Mesenchymal stem cell (in vitro differentiated cells and primary cell): ENCODE measurements at regions not wholly inside any gene's neighbourhood (a gene's known extent, or its start where the extent isn't known, plus 50 kb on each side); places are given as distances from the start of the nearest gene placed in this dataset.
A peak's percentile ranks its signal among the peaks of the same experiment; 100 is the strongest.

Experiments used
- DNase-seq: peaks from one replicate; pipeline ENCODE4 v3.0.0-alpha.2; 2013
- H2AFZ ChIP-seq: one replicate; pipeline ENCODE4 v1.6.1; 2013; ENCODE audit warnings: low read depth, mild to moderate bottlenecking, control low read depth, inconsistent platforms, low read length, moderate library complexity
- H2AK5ac ChIP-seq: 2 replicates; pipeline ENCODE4 v1.6.1; 2013; ENCODE audit warnings: low read length, moderate library complexity, mild to moderate bottlenecking, inconsistent platforms; ENCODE audit not compliant: severe bottlenecking
- H2BK120ac ChIP-seq: one replicate; pipeline ENCODE4 v1.6.1; 2013; ENCODE audit warnings: low read depth, mild to moderate bottlenecking, inconsistent platforms, low read length, moderate library complexity
- H2BK12ac ChIP-seq, 2 experiments: one replicate each; pipeline ENCODE4 v1.6.1; 2013; ENCODE audit warnings: inconsistent platforms in 2 of 2, low read length in 2 of 2, mild to moderate bottlenecking in 2 of 2, moderate library complexity in 2 of 2, control low read depth in 1 of 2
- H2BK15ac ChIP-seq: one replicate; pipeline ENCODE4 v1.6.1; 2013; ENCODE audit warnings: mild to moderate bottlenecking, low read depth, inconsistent platforms; ENCODE audit not compliant: poor library complexity, severe bottlenecking
- H2BK5ac ChIP-seq: 2 replicates; pipeline ENCODE4 v1.6.1; 2013; ENCODE audit warnings: low read depth, mild to moderate bottlenecking, low read length, control low read depth, inconsistent platforms; ENCODE audit not compliant: poor library complexity, severe bottlenecking
- H3K14ac ChIP-seq, 2 experiments: one replicate each; pipeline ENCODE4 v1.6.1; 2013; ENCODE audit warnings: inconsistent platforms in 2 of 2, low read length in 2 of 2, control low read depth in 1 of 2, mild to moderate bottlenecking in 1 of 2, moderate library complexity in 1 of 2
- H3K18ac ChIP-seq, 2 experiments: one replicate each; pipeline ENCODE4 v1.6.1; 2013; ENCODE audit warnings: inconsistent platforms in 2 of 2, low read length in 2 of 2, control low read depth in 1 of 2, low read depth in 1 of 2, mild to moderate bottlenecking in 1 of 2
- H3K23ac ChIP-seq, 2 experiments: one replicate each; pipeline ENCODE4 v1.6.1; 2013; ENCODE audit warnings: inconsistent platforms in 2 of 2, low read length in 2 of 2, mild to moderate bottlenecking in 2 of 2, moderate library complexity in 2 of 2, control low read depth in 1 of 2
- H3K27ac ChIP-seq: 2 replicates; pipeline ENCODE4 v1.5.1; 2013; ENCODE audit warnings: mild to moderate bottlenecking, moderate library complexity, low read length, control low read depth, inconsistent platforms; ENCODE audit not compliant: poor library complexity, severe bottlenecking
- H3K27me3 ChIP-seq, 2 experiments: 2 replicates each; pipeline versions ENCODE4 v1.6.1 to v1.7.0; 2013; ENCODE audit warnings: low read length in 2 of 2, mild to moderate bottlenecking in 2 of 2, moderate library complexity in 2 of 2, control low read depth in 1 of 2, inconsistent platforms in 1 of 2; ENCODE audit not compliant: control insufficient read depth in 1 of 2, insufficient read depth in 1 of 2
- H3K36me3 ChIP-seq, 2 experiments: 2 replicates each; pipeline versions ENCODE4 v1.6.1 to v1.7.0; 2013; ENCODE audit warnings: low read length in 2 of 2, control low read depth in 1 of 2, inconsistent platforms in 1 of 2, low read depth in 1 of 2, mild to moderate bottlenecking in 1 of 2; ENCODE audit not compliant: insufficient read depth in 2 of 2, control insufficient read depth in 1 of 2
- H3K4ac ChIP-seq, 2 experiments: one replicate each; pipeline ENCODE4 v1.6.1; 2013; ENCODE audit warnings: inconsistent platforms in 2 of 2, low read length in 2 of 2, mild to moderate bottlenecking in 2 of 2, moderate library complexity in 2 of 2, control low read depth in 1 of 2, low read depth in 1 of 2
- H3K4me1 ChIP-seq: 2 replicates; pipeline ENCODE4 v1.6.1; 2013; ENCODE audit warnings: low read depth, low read length, control low read depth; ENCODE audit not compliant: control insufficient read depth, insufficient read depth
- H3K4me2 ChIP-seq: 2 replicates; pipeline ENCODE4 v1.6.1; 2013; ENCODE audit warnings: low read length, mild to moderate bottlenecking, inconsistent platforms; ENCODE audit not compliant: poor library complexity, severe bottlenecking
- H3K4me3 ChIP-seq, 2 experiments: 2 replicates each; pipeline versions ENCODE4 v1.5.1 to v1.7.0; 2013; ENCODE audit warnings: low read length in 2 of 2, mild to moderate bottlenecking in 2 of 2, control low read depth in 1 of 2, low read depth in 1 of 2; ENCODE audit not compliant: insufficient read depth in 1 of 2
- H3K79me1 ChIP-seq: replicated peaks from 2 replicates; pipeline ENCODE4 v1.6.1; 2013; ENCODE audit warnings: mild to moderate bottlenecking, control low read depth, low read length, inconsistent platforms; ENCODE audit not compliant: poor library complexity, severe bottlenecking
- H3K9ac ChIP-seq: 2 replicates; pipeline ENCODE4 v1.7.0; 2013; ENCODE audit warnings: mild to moderate bottlenecking, low read length, moderate library complexity
- H3K9me3 ChIP-seq: 2 replicates; pipeline ENCODE4 v1.7.0; 2013; ENCODE audit warnings: mild to moderate bottlenecking, low read length; ENCODE audit not compliant: control insufficient read depth
- H4K8ac ChIP-seq: one replicate; pipeline ENCODE4 v1.6.1; 2013; ENCODE audit warnings: inconsistent platforms, mild to moderate bottlenecking, low read length, moderate library complexity
- H4K91ac ChIP-seq: one replicate; pipeline ENCODE4 v1.6.1; 2013; ENCODE audit warnings: mild to moderate bottlenecking, low read length, inconsistent platforms
- WGBS: methylation state at CpG from one replicate; pipeline ENCODE4 v1.1.7; 2013; ENCODE audit warnings: mixed read lengths; 5-methylcytosine and 5-hydroxymethylcytosine counted together

- Histone ChIP-seq H3K4ac (no peak overlapping the region), H3K27me3 (no peaks in the 10 kb centered on the region), H2AFZ (no peak overlapping the region), H4K8ac (no peak overlapping the region), H3K9ac (no peak overlapping the region), H2BK120ac (no peak overlapping the region), H3K4me3 (no peak overlapping the region), H3K14ac (no peak overlapping the region), H3K79me1 (no peaks in the 10 kb centered on the region), H2BK5ac (no peak overlapping the region), H4K91ac (no peak overlapping the region), H3K23ac (no peak overlapping the region), H3K27ac (no peak overlapping the region), H2BK12ac (no peak overlapping the region), H3K18ac (no peak overlapping the region), H2BK15ac (no peak overlapping the region), H3K36me3 (no peaks in the 10 kb centered on the region), H3K9me3 (no peaks in the 10 kb centered on the region), H3K4me1 (peaks cover under 1% of the 10 kb centered on the region), H2AK5ac (no peak overlapping the region), H3K4me2 (no peak overlapping the region)
- 75% methylated on average over 1 of the region's 1 CpG for WGBS
- no peak for DNase-seq
These were observed 358.2 kb upstream of the NR3C2 start for GRCh38 chr4:148800336-148800885.

DNA sequence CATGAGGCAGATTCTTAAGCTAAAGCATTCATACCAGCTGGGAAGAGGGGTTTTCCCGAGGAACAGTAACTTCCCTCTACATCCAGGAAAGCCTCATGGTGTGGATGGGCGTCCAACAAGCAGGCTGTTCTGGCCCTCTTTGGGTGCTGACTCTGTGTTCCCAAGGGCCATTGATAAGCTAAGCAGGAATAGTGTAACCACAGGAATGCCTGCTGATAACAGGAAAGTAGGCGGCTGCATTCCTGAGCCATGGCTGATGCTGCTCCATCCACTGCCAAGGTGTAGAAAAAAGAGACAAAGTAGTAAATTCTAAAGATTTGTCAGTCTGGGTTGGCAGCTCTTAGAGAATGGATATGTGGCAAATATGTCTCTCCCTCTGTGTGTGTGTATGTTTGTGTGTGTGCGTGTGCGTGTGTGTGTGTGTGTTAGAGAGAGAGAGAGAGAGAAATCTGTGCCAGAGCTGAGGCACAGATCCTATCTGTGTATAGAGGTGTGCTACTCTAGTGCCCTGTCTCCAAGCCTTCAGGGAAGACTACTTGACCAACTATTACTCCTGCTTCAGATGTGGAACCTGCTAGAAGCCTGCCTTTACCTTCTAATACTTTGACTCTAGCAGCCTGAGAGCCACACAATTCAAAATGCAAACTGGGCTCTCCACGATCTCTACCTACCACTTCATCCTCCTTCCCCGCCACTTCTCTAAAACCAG lies 353.1 kb upstream of the NR3C2 start:
- WGBS: 60% methylated on average over 7 of the region's 7 CpGs
- H3K27me3 ChIP-seq: no peaks in the 10 kb centered on the region
- H4K91ac ChIP-seq: no peak overlapping the region
- H2BK15ac ChIP-seq: no peak overlapping the region
- no peak overlapping the region for H3K23ac ChIP-seq
- no peak overlapping the region for H2BK5ac ChIP-seq
- H3K4me3 ChIP-seq: no peak overlapping the region
- H2AFZ ChIP-seq: no peak overlapping the region
- H3K4me1 ChIP-seq: peaks cover 4% of the 10 kb centered on the region
- H3K27ac ChIP-seq: no peak overlapping the region
- no peak for DNase-seq
- H4K8ac ChIP-seq: no peak overlapping the region
- H3K14ac ChIP-seq: no peak overlapping the region
- H2BK12ac ChIP-seq: no peak overlapping the region
- H3K4ac ChIP-seq: no peak overlapping the region
- H3K4me2 ChIP-seq: no peak overlapping the region
- H3K79me1 ChIP-seq: no peaks in the 10 kb centered on the region
- H2BK120ac ChIP-seq: no peak overlapping the region
- H3K9me3 ChIP-seq: no peaks in the 10 kb centered on the region
- H3K36me3 ChIP-seq: no peaks in the 10 kb centered on the region
- no peak overlapping the region for H3K9ac ChIP-seq
- H3K18ac ChIP-seq: no peak overlapping the region
- H2AK5ac ChIP-seq: no peak overlapping the region

DNA sequence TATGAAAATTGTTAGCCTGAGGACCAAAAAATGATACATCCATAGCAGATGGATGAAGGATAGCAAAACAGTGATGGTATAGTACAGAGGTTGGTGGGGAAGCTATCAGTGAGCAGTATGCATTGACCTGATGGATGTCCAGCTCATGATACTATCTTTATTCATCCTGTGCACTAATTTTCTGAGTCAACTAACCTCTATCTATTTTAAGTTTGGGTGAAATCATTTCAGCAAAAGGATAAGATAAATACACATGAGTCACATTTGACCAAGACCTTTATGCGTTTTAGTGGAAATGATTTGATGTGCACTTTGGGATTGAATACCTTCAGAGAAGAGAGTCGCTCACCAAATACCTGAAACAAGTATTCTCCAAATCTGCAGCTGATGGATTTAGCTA lies 351.0 kb upstream of the NR3C2 start:
- Histone ChIP-seq H4K8ac (no peak overlapping the region), H2BK12ac (no peak overlapping the region), H3K79me1 (no peaks in the 10 kb centered on the region), H3K36me3 (no peaks in the 10 kb centered on the region), H3K14ac (no peak overlapping the region), H3K4ac (no peak overlapping the region), H2BK15ac (no peak overlapping the region), H2AK5ac (no peak overlapping the region), H2AFZ (no peak overlapping the region), H3K9me3 (no peaks in the 10 kb centered on the region), H3K4me2 (no peak overlapping the region), H3K27ac (no peak overlapping the region), H3K23ac (no peak overlapping the region), H2BK5ac (no peak overlapping the region), H3K4me3 (no peak overlapping the region), H3K18ac (no peak overlapping the region), H3K4me1 (peaks cover 4% of the 10 kb centered on the region), H3K9ac (no peak overlapping the region), H4K91ac (no peak overlapping the region), H3K27me3 (no peaks in the 10 kb centered on the region), H2BK120ac (no peak overlapping the region)
- no peak for DNase-seq
- 83% methylated on average over 1 of the region's 2 CpGs for WGBS

DNA sequence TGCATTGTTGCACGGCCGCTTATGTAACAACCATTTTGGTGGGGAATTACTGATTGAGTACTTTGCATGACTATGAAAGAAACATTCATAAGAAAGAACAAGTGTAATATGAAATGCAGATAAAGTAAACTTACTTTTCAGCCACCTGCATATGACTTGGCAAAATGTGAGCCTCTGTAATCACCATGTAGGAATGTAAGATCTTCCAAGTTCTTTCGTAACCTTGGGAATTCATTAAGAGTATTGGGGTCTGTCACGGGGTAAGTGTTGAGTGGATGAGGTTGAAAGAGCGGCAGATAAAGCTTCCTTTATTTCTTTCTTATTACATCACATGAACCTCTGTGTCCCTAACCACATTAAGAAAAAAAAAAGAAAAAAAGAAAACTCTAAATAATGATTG lies 348.5 kb upstream of the NR3C2 start:
- 80% methylated on average over 1 of the region's 5 CpGs for WGBS
- no peak overlapping the region for H2BK12ac ChIP-seq
- no peaks in the 10 kb centered on the region for H3K27me3 ChIP-seq
- no peak overlapping the region for H3K23ac ChIP-seq
- no peak overlapping the region for H3K14ac ChIP-seq
- no peaks in the 10 kb centered on the region for H3K9me3 ChIP-seq
- no peak overlapping the region for H2BK5ac ChIP-seq
- no peak overlapping the region for H2AFZ ChIP-seq
- peak overlapping the region; percentile 33 for H3K27ac ChIP-seq
- no peak overlapping the region for H3K9ac ChIP-seq
- peaks cover 4% of the 10 kb centered on the region for H3K4me1 ChIP-seq
- H2BK120ac ChIP-seq: no peak overlapping the region
- H3K36me3 ChIP-seq: no peaks in the 10 kb centered on the region
- no peaks in the 10 kb centered on the region for H3K79me1 ChIP-seq
- H3K4me3 ChIP-seq: no peak overlapping the region
- H2AK5ac ChIP-seq: no peak overlapping the region
- no peak overlapping the region for H4K91ac ChIP-seq
- H2BK15ac ChIP-seq: no peak overlapping the region
- no peak overlapping the region for H3K4me2 ChIP-seq
- H3K4ac ChIP-seq: no peak overlapping the region
- no peak overlapping the region for H3K18ac ChIP-seq
- DNase-seq: no peak
- no peak overlapping the region for H4K8ac ChIP-seq
